HEK293T (cell line): ENCODE measurements at regions not wholly inside any gene's neighbourhood (a gene's known extent, or its start where the extent isn't known, plus 50 kb on each side); places are given as distances from the start of the nearest gene placed in this dataset.

ENCODE experiments used
- BHLHE40 ChIP-seq: fragments of 450-650 bp; IDR thresholded peaks from 2 replicates; pipeline ENCODE4 v1.6.1; 2016; ENCODE audit warnings: mild to moderate bottlenecking, moderate library complexity, borderline replicate concordance
- ELF4 ChIP-seq: fragments of 450-650 bp; IDR thresholded peaks from 2 replicates; pipeline ENCODE4 v1.6.1; 2017; ENCODE audit warnings: antibody characterized with exemption
- FOXA1 ChIP-seq: fragments of 450-650 bp; IDR thresholded peaks from 2 replicates; pipeline ENCODE4 v1.6.1; 2016; ENCODE audit warnings: mild to moderate bottlenecking
- FOXK2 ChIP-seq: fragments of 450-650 bp; IDR thresholded peaks from 2 replicates; pipeline ENCODE4 v1.6.1; 2016; ENCODE audit warnings: mild to moderate bottlenecking
- FOXM1 ChIP-seq: fragments of 450-650 bp; IDR thresholded peaks from 2 replicates; pipeline ENCODE4 v1.6.1; 2017; ENCODE audit warnings: mild to moderate bottlenecking, borderline replicate concordance
- HDGF ChIP-seq: fragments of 450-650 bp; IDR thresholded peaks from 2 replicates; pipeline ENCODE4 v1.6.1; 2017; ENCODE audit warnings: antibody characterized with exemption, borderline replicate concordance
- L3MBTL2 ChIP-seq: fragments of 450-650 bp; conservative IDR thresholded peaks from 2 replicates; pipeline ENCODE4 v1.6.1; 2016; ENCODE audit warnings: mild to moderate bottlenecking
- SP1 ChIP-seq: fragments of 450-650 bp; IDR thresholded peaks from 2 replicates; pipeline ENCODE4 v1.6.1; 2017
- SUZ12 ChIP-seq: fragments of 450-650 bp; IDR thresholded peaks from 2 replicates; pipeline ENCODE4 v1.6.1; 2016; ENCODE audit warnings: mild to moderate bottlenecking
- ZNF384 ChIP-seq: fragments of 450-650 bp; IDR thresholded peaks from 2 replicates; pipeline ENCODE4 v1.6.1; 2016

GRCh38 chr22:49367041-49367697, 460.5 kb downstream of the BRD1 start:
- no peak for TF ChIP-seq FOXA1
- no peak for TF ChIP-seq L3MBTL2
- TF ChIP-seq SP1: no peak
- TF ChIP-seq HDGF: no peak
- no peak for TF ChIP-seq FOXK2
- TF ChIP-seq BHLHE40: no peak
- TF ChIP-seq SUZ12: no peak
- no peak for TF ChIP-seq ZNF384
- no peak for TF ChIP-seq ELF4
- TF ChIP-seq FOXM1: no peak
